HuH-7 (cell line): ENCODE measurements at regions not wholly inside any gene's neighbourhood (a gene's known extent, or its start where the extent isn't known, plus 50 kb on each side); places are given as distances from the start of the nearest gene placed in this dataset.
"Not testable (repeated sequence)": the region's sequence is repeated elsewhere in the genome, so short reads cannot be mapped to it uniquely, and the experiment has no call there.

Experiments
- DNase-seq: peaks from one replicate; pipeline ENCODE4 v3.0.0; 2011; ENCODE audit warnings: low spot score

- DNase-seq: no peak
Observed at GRCh38 chr3:22318325-22318724, 567.3 kb upstream of the ZNF385D start.

DNA sequence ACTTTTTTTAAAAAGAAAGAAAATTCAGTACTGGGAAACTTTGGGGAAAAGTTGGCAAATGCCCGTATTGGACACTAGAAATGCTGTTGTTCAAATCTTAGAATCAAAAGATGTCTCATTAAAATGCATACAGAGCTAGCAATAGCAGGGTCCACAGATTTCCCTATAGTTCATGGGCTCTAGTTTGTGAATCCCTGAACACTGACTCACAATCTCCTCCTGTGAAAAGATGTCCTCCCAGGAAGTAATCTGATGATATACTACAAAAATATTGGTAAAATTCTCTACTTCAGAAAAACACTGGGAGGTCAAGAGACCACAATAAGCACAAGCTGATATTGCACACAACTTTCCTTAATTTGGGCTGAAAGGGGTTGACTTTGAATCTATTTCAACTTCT is 568.4 kb upstream of the ZNF385D start:
- no peak for DNase-seq

DNA sequence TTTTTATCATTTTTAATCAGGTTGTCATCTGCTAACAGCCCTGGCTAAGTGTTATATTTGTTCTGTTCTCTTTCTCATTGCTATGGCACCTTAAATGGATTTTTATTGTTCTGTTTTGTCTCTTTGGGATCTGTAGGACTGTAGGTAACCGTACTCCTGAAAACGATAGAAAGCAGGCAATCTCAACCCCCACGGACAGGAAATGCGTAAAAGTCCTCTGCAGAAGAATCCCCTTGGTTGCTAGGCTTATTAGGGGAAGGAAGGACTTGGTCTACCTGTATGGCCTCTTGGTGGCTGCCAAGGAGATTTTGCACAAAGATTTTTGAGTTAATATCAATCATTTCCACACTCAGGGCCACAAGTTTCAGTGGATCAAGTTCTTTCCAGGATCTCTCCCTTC is 571.9 kb upstream of the ZNF385D start:
- DNase-seq: no peak

GRCh38 chr3:22326305-22326704 is 575.3 kb upstream of the ZNF385D start:
- no peak for DNase-seq

DNA sequence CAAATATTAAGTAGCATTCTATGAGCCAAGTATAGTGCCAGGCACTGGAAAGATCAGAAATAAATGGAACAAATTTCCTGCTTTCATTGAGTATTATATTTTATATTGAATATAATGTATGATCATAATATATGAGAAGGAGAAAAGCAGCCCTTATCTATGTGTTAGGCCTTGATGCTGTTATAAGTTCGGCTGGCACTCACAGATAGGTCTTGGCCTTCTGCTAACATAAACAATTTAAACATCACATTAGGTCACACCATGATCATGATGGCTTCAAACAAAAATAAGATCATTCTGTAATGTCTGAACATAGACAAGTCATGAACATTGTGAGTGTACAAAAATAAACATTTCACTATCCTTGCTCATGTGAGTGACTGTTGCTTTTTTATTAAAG is 584.0 kb upstream of the ZNF385D start:
- no peak for DNase-seq

DNA sequence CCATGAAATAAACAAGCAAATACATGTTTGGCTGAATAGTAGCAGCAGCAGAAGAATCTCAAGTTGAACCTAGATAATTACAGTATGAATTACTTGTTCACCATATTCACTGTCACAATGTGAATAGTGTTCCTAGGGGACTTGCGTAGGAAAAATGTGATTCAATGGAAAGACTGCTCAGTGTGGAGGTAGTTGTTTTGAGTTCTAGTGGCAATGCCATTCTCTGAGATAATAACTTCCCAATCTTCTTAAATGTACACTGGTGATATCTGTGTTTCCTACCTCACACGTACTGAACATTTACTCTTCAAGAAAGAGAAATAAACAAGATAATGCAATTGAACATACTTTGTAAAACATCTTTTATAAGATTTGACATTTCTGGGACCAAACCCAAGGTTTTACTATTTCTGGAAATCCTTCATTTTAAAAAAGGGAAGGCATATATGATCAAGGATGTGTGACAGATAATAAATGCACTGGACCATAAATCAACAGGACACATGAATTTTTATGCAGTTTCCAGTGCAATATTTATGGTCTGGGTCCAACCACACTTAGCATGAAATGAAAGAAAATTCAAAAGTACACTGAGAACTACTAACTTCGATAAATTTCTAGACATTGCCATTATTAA is 598.3 kb upstream of the ZNF385D start:
- DNase-seq: no peak

- DNase-seq: no peak
Observed at GRCh38 chr3:22351806-22352205, 600.8 kb upstream of the ZNF385D start.

GRCh38 chr3:22353126-22353525 is 602.1 kb upstream of the ZNF385D start:
- no peak for DNase-seq

DNA sequence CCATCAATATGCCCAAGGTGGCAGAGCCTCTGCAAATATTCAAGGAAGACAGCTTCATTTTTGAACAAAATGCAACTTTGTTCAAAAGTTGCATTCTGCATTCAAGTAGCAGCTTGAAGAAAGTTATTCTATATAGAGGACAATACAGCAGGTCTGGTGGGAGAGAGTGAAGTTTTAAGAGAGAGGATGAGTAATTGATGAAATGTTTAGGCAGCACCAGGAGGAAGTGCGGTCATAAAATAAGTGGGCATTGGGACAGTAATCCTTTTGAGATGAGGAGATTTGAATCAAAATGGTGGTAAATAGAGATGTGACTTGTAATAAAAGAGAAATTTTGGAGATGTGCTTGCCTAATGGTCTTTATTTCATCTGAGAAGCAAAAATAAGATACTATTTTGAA is 607.3 kb upstream of the ZNF385D start:
- DNase-seq: no peak

DNA sequence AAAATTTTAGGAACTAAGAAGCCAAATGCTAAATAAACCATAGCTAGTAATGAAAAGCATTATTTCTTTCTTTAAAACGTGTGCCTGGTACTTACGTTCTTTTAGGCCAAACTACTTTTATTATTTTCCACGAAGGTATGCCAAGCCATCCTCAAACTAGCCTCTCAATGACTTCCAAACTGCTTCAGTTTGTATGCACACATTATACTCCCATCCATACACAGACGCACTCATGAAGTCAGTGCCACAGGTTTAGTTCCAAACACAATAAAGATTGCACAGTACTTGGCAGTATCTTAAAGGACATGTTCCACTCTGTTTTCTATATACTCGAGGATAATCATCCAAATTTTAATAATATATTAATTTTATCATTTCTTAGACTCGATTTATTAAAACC is 609.2 kb upstream of the ZNF385D start:
- DNase-seq: no peak

- no peak for DNase-seq
Observed at GRCh38 chr3:22360970-22361369, 610.0 kb upstream of the ZNF385D start.

GRCh38 chr3:22361521-22361920 is 610.5 kb upstream of the ZNF385D start:
- DNase-seq: no peak

GRCh38 chr3:22364851-22365250 is 613.8 kb upstream of the ZNF385D start:
- DNase-seq: no peak

GRCh38 chr3:22366781-22367180 is 615.8 kb upstream of the ZNF385D start:
- no peak for DNase-seq

- DNase-seq: no peak
Observed at GRCh38 chr3:22371036-22371435, 620.0 kb upstream of the ZNF385D start.

- no peak for DNase-seq
Observed at GRCh38 chr3:22371607-22372291, 620.7 kb upstream of the ZNF385D start.

GRCh38 chr3:22372292-22373062 is 621.5 kb upstream of the ZNF385D start:
- DNase-seq: no peak

DNA sequence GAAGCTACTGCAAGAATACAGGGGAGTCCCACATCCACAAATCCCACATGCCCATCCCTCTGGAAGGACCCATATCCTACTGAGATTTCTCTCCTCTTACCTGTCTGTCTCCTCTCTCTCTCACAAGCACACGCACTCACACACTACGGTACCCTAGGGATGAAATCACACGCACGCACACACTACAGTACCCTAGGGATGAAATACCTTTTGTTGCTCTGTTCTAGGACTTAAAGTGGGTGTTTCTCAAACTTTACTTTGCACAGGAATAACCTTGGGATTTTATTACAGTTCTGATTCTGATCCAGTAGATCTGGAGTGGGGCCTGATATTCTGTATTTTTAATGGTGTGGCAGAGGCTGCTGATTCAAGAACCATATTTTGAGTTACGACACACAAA is 622.2 kb upstream of the ZNF385D start:
- DNase-seq: no peak

DNA sequence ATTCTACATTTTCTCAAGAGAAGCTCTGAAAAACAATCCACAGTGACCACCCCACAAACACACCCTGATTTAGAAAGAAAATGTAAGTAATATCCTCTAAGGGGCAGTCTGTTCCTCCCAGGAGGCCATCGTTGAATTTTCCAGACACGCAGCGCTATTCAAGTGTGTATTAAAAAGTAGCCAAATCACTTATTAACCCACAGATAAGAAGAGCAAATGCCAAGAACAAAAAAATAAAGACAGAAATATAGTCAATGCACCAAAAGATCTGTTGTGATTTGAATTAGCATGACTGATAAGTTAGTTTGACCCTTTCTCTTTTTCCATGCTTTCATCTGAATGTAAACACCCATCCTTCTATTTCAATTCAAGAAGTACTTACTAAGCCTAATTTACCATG is 622.8 kb upstream of the ZNF385D start:
- no peak for DNase-seq

GRCh38 chr3:22377421-22377820 is 626.4 kb upstream of the ZNF385D start:
- no peak for DNase-seq

- DNase-seq: no peak
Observed at GRCh38 chr3:22378869-22379268, 627.9 kb upstream of the ZNF385D start.

DNA sequence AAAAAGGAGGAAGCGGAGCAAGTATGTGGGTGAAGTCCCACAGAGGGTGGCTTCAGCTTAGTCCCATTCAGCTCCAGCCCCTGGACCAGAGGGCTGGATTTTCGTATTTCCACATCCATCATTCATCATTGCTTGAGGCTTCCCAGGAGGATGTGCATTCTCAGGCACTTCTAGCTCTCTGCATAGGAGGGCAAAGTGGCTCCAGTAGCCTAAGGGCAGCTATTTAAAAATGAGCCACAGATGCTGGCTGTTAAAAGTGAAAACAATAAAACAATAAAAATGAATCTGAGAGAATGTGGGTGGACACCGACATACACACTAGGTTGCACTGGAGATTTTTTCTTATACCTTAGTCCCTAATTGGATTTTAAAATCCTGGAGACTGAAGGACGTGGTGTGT is 629.2 kb upstream of the ZNF385D start:
- DNase-seq: no peak

DNA sequence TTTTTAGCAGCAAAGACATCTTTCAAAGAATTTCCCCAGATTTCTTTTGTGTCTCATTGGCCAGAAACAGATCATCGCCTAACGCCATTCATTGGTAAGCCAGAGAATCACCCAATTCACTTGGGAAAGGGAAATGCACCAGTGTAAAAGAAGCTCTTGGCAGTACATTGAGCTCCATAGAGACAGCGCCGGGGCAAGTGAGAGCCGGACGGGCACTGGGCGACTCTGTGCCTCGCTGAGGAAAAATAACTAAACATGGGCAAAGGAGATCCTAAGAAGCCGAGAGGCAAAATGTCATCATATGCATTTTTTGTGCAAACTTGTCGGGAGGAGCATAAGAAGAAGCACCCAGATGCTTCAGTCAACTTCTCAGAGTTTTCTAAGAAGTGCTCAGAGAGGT is 630.6 kb upstream of the ZNF385D start:
- not testable (repeated sequence) for DNase-seq
